ENCODE measurements at regions not wholly inside any gene's neighbourhood (a gene's known extent, or its start where the extent isn't known, plus 50 kb on each side); places are given as distances from the start of the nearest gene placed in this dataset.

DNA sequence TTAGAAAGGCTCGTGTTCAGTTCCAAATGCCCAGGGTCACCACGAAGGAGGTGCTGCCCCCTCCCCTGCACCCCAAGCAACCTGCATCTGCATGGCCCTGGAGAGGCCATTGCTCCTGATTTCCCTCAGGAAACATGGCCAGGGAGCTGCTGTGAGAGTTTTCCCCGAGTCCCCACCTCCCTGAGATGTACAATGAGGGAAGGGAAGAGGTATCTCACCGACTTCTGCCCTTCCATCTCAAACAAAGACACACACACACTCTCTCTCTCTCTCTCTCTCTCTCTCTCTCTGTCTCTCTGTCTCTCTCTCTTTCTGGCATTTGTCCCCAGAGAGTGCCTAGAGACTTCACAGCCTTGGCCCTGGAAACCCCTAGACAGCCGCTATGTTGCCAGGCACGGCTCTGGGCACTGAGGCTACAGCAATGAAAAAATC lies 120.4 kb downstream of the MRPL14 start:
- DNase-seq (peak in 1 of 2 donors; percentile 26), ATAC-seq (no peak)
- H3K4me3 ChIP-seq = no peak overlapping the region
- 45 to 55% (median 48%) methylated on average over 6 of the region's 6 CpGs for WGBS, 3 donors
- H3K9me3 ChIP-seq = no peaks in the 10 kb centered on the region
- H3K36me3 ChIP-seq (ENCODE audit: insufficient read depth in 1 of 2, low read depth in 1 of 2) = no peaks in the 10 kb centered on the region
- peaks cover 68% of the 10 kb centered on the region for H3K4me1 ChIP-seq
- H3K27ac ChIP-seq = peak overlapping the region; percentile 81
- TF ChIP-seq, protein P1, sequence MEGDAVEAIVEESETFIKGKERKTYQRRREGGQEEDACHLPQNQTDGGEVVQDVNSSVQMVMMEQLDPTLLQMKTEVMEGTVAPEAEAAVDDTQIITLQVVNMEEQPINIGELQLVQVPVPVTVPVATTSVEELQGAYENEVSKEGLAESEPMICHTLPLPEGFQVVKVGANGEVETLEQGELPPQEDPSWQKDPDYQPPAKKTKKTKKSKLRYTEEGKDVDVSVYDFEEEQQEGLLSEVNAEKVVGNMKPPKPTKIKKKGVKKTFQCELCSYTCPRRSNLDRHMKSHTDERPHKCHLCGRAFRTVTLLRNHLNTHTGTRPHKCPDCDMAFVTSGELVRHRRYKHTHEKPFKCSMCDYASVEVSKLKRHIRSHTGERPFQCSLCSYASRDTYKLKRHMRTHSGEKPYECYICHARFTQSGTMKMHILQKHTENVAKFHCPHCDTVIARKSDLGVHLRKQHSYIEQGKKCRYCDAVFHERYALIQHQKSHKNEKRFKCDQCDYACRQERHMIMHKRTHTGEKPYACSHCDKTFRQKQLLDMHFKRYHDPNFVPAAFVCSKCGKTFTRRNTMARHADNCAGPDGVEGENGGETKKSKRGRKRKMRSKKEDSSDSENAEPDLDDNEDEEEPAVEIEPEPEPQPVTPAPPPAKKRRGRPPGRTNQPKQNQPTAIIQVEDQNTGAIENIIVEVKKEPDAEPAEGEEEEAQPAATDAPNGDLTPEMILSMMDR (IDR thresholded peaks at IDR 0.05) = no peak
- intact Hi-C loops (cut with DNase I) = no loop called here
- H3K27me3 ChIP-seq (ENCODE audit: insufficient read depth in 3 of 3, low read length in 2 of 3) = no peaks in the 10 kb centered on the region

- no peaks in the 10 kb centered on the region for H3K36me3 ChIP-seq (ENCODE audit: insufficient read depth in 1 of 2, low read depth in 1 of 2)
- peaks cover 63% of the 10 kb centered on the region for H3K4me1 ChIP-seq
- intact Hi-C loops (cut with DNase I) = no loop called here
- no peaks in the 10 kb centered on the region for H3K27me3 ChIP-seq (ENCODE audit: insufficient read depth in 3 of 3, low read length in 2 of 3)
- DNase-seq (peak in 1 of 2 donors; percentile 35), ATAC-seq (no peak)
- TF ChIP-seq, protein P1 (IDR thresholded peaks at IDR 0.05) = no peak
- 83 to 89% (median 87%) methylated on average over 7 of the region's 7 CpGs for WGBS, 3 donors
- H3K4me3 ChIP-seq = no peak overlapping the region
- H3K27ac ChIP-seq = peak overlapping the region; percentile 81
- H3K9me3 ChIP-seq = no peaks in the 10 kb centered on the region
These were observed 121.0 kb downstream of the MRPL14 start for GRCh38 chr6:44006123-44006871.

- H3K4me3 ChIP-seq = no peak overlapping the region
- ATAC-seq = peak; percentile 14 to 47 (median 16)
- DNase-seq = no peak
- peak overlapping the region; percentile 81 for H3K27ac ChIP-seq
- no peaks in the 10 kb centered on the region for H3K36me3 ChIP-seq (ENCODE audit: insufficient read depth in 1 of 2, low read depth in 1 of 2)
- TF ChIP-seq, protein P1 (IDR thresholded peaks at IDR 0.05) = no peak
- no peaks in the 10 kb centered on the region for H3K9me3 ChIP-seq
- WGBS, 3 donors = 43 to 53% (median 44%) methylated on average over 3 of the region's 3 CpGs
- H3K4me1 ChIP-seq = peaks cover 55% of the 10 kb centered on the region
- intact Hi-C loops (cut with DNase I) = no loop called here
- no peaks in the 10 kb centered on the region for H3K27me3 ChIP-seq (ENCODE audit: insufficient read depth in 3 of 3, low read length in 2 of 3)
These were observed 121.7 kb downstream of the MRPL14 start for GRCh38 chr6:44005507-44005903.

GRCh38 chr6:44004625-44005506 lies 122.4 kb downstream of the MRPL14 start:
- TF ChIP-seq, protein P1 (IDR thresholded peaks at IDR 0.05) = no peak
- no peaks in the 10 kb centered on the region for H3K27me3 ChIP-seq (ENCODE audit: insufficient read depth in 3 of 3, low read length in 2 of 3)
- H3K9me3 ChIP-seq = no peaks in the 10 kb centered on the region
- H3K4me1 ChIP-seq = peaks cover 49% of the 10 kb centered on the region
- H3K27ac ChIP-seq = peak overlapping the region; percentile 81
- peak; percentile 48 to 75 (median 62) for ATAC-seq
- no peaks in the 10 kb centered on the region for H3K36me3 ChIP-seq (ENCODE audit: insufficient read depth in 1 of 2, low read depth in 1 of 2)
- intact Hi-C loops (cut with DNase I) = loop anchor here (5.0 kb wide), 1 partner anchor 67 kb away; no protein-coding TSS in a partner anchor
- 31 to 49% (median 39%) methylated on average over 6 to 7 of the region's 7 CpGs for WGBS, 3 donors
- DNase-seq = peak in 1 of 2 donors; percentile 55
- peak overlapping the region; percentile 12 for H3K4me3 ChIP-seq
